Thyroid gland (tissue), 4 donors: ENCODE measurements at regions not wholly inside any gene's neighbourhood (a gene's known extent, or its start where the extent isn't known, plus 50 kb on each side); places are given as distances from the start of the nearest gene placed in this dataset.

Experiments used
- DNase-seq, 2 donors: peaks; one replicate each; pipeline ENCODE4 v3.0.0-alpha.2; 2019
- H3K27ac ChIP-seq, 3 donors: fragments of 200-600 bp; sonication (generic); 1 replicate in 2 of 3; 2 replicates in 1 of 3; pipeline ENCODE4 v1.5.1; 2016 to 2019; ENCODE audit warnings: mild to moderate bottlenecking in 1 of 3, moderate library complexity in 1 of 3
- H3K27me3 ChIP-seq: fragments of 200-600 bp; sonication (generic); one replicate; pipeline ENCODE4 v1.5.1; 2019
- H3K36me3 ChIP-seq, 2 donors: fragments of 200-600 bp; sonication (generic); one replicate each; pipeline ENCODE4 v1.5.1; 2016 to 2019
- H3K4me1 ChIP-seq, 2 donors: fragments of 200-600 bp; sonication (generic); one replicate each; pipeline ENCODE4 v1.5.1; 2017 to 2019
- H3K4me3 ChIP-seq, 3 donors: fragments of 200-600 bp; sonication (generic); replicated peaks in 1 of 3; 1 replicate in 2 of 3; 2 replicates in 1 of 3; pipeline ENCODE4 v1.5.1; 2016; ENCODE audit warnings: mild to moderate bottlenecking in 1 of 3
- H3K9me3 ChIP-seq: fragments of 200-600 bp; sonication (generic); one replicate; pipeline ENCODE4 v1.5.1; 2017
- POLR2A ChIP-seq, 2 donors: fragments of 450-650 bp; IDR thresholded peaks; one replicate each; pipeline ENCODE4 v1.6.1; 2017; ENCODE audit warnings: antibody characterized with exemption in 2 of 2, mild to moderate bottlenecking in 2 of 2, moderate library complexity in 1 of 2
- WGBS, 2 donors: methylation state at CpG; one replicate each; pipeline ENCODE4 v1.1.5; 2017; 5-methylcytosine and 5-hydroxymethylcytosine counted together
- intact Hi-C: fragments of 100-400 bp; cut with DNase I; formaldehyde crosslinking; loops from one replicate; pipeline ENCODE4 v1.15.1; 2023
- TF ChIP-seq, protein P1 (sequence below), 6 experiments: fragments of 200-600 bp in 3 of 6; fragments of 450-650 bp in 3 of 6; sonication (generic) in 3 of 6; IDR thresholded peaks; one replicate each; pipeline ENCODE4 v1.5.1; 2016 to 2019; ENCODE audit warnings: antibody characterized with exemption in 6 of 6, mild to moderate bottlenecking in 2 of 6, inconsistent platforms in 1 of 6, moderate library complexity in 1 of 6

GRCh38 chr10:42943025-42943818, 133.6 kb upstream of the RET start:
- Histone ChIP-seq H3K9me3 (no peaks in the 10 kb centered on the region), H3K27me3 (no peaks in the 10 kb centered on the region), H3K36me3 (no peaks in the 10 kb centered on the region), H3K4me3 (no peak overlapping the region), H3K4me1 (no peaks in the 10 kb centered on the region), H3K27ac (no peak overlapping the region)
- 85 to 87% methylated on average over 9 of the region's 9 CpGs for WGBS, 2 donors
- DNase-seq: no peak
- TF ChIP-seq, protein P1, sequence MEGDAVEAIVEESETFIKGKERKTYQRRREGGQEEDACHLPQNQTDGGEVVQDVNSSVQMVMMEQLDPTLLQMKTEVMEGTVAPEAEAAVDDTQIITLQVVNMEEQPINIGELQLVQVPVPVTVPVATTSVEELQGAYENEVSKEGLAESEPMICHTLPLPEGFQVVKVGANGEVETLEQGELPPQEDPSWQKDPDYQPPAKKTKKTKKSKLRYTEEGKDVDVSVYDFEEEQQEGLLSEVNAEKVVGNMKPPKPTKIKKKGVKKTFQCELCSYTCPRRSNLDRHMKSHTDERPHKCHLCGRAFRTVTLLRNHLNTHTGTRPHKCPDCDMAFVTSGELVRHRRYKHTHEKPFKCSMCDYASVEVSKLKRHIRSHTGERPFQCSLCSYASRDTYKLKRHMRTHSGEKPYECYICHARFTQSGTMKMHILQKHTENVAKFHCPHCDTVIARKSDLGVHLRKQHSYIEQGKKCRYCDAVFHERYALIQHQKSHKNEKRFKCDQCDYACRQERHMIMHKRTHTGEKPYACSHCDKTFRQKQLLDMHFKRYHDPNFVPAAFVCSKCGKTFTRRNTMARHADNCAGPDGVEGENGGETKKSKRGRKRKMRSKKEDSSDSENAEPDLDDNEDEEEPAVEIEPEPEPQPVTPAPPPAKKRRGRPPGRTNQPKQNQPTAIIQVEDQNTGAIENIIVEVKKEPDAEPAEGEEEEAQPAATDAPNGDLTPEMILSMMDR (IDR thresholded peaks at IDR 0.05): no peak
- no peak for TF ChIP-seq POLR2A (IDR thresholded peaks at IDR 0.05)
- intact Hi-C loops: no loop called here

DNA sequence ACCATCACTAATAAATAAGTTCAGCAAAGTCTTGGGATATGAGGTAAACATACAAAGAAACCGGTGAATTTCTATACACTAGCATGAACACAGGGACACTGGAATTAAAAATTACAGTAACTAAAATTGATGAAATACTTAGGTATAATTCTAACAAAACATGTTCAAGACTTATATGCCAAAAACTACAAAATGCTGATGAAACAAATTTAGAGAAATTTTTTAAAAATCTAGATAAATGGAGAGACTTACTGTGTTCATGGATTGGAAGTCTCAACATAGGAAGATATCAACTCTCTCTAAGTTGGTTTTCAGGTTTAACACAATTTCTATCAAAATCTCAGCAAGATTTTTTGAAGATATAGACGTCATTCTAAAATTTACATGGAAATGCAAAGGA, 128.8 kb upstream of the RET start:
- Histone ChIP-seq H3K36me3 (no peaks in the 10 kb centered on the region), H3K4me1 (peaks cover 3 to 13% of the 10 kb centered on the region in 2 donors), H3K4me3 (no peak overlapping the region), H3K27me3 (no peaks in the 10 kb centered on the region), H3K27ac (no peak overlapping the region), H3K9me3 (no peaks in the 10 kb centered on the region)
- intact Hi-C loops: no loop called here
- DNase-seq: no peak
- WGBS, 2 donors: 87 to 88% methylated on average over 2 of the region's 2 CpGs
- no peak for TF ChIP-seq POLR2A (IDR thresholded peaks at IDR 0.05)
- TF ChIP-seq, protein P1 (IDR thresholded peaks at IDR 0.05): no peak

- WGBS, 2 donors: 93 to 100% methylated on average over 2 of the region's 2 CpGs
- H3K27me3 ChIP-seq: no peaks in the 10 kb centered on the region
- no peak for DNase-seq
These were observed 127.6 kb upstream of the RET start for GRCh38 chr10:42949287-42949686.

DNA sequence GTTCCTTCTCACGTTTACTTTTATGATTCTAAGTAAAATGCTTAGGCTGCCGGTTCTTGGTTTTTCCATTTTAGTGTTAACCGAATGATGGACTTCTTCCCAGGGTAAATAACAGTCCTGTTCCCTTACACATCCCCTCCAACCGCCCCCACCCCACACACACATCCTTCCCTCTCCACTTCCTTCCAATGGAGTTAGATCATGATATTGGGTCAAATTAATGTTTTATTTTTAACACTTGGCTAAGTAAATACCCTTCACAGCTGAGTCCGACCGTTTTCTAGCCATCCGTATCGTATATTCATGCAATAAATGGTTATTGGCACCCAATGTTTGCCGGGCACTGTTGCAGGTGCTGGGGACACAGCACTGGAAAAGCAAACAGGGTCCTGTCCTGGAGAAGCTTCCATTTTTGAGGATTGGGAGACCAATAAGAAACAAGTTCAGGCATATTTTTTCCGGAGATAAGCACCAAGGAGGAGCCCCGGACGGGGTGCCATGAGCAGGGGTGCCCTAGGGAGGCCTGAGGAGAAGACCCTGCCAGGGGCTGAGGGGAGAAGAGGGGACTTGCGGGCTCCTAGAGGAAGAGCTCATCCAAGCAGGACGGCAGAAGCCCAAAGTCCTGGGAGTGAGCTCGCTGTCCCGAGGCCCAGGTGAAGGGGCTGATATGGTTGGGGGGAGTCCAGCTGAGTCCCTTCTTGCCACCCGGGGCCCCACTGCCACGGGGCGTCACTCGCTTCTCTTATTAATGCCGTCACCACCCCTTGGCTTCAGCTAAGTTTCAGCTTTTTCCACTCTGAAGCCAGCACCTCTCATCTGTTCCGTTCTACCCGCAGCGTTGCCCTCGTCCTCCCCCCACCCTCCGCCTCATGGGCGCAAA, 126.0 kb upstream of the RET start:
- Histone ChIP-seq H3K9me3 (no peaks in the 10 kb centered on the region), H3K4me1 (peaks cover 3 to 13% of the 10 kb centered on the region in 2 donors), H3K36me3 (no peaks in the 10 kb centered on the region), H3K4me3 (peak overlapping the region in 1 of 3 donors; percentile 14), H3K27me3 (no peaks in the 10 kb centered on the region), H3K27ac (no peak overlapping the region)
- no peak for TF ChIP-seq POLR2A (IDR thresholded peaks at IDR 0.05)
- no peak for DNase-seq
- intact Hi-C loops: no loop called here
- 61 to 64% methylated on average over 27 of the region's 27 CpGs for WGBS, 2 donors

More at GRCh38 chr10:42949287-42949686, 127.6 kb upstream of the RET start:
- Histone ChIP-seq H3K9me3 (no peaks in the 10 kb centered on the region), H3K4me1 (peaks cover 3 to 13% of the 10 kb centered on the region in 2 donors), H3K36me3 (no peaks in the 10 kb centered on the region), H3K4me3 (no peak overlapping the region), H3K27ac (no peak overlapping the region)
- intact Hi-C loops: no loop called here
- no peak for TF ChIP-seq POLR2A (IDR thresholded peaks at IDR 0.05)
- TF ChIP-seq, protein P1 (IDR thresholded peaks at IDR 0.05): no peak

- H3K36me3 ChIP-seq: no peaks in the 10 kb centered on the region
- no peaks in the 10 kb centered on the region for H3K9me3 ChIP-seq
- WGBS, 2 donors: 14 to 21% methylated on average over 23 to 25 of the region's 39 CpGs
- intact Hi-C loops: no loop called here
- no peaks in the 10 kb centered on the region for H3K27me3 ChIP-seq
- TF ChIP-seq, protein P1 (IDR thresholded peaks at IDR 0.05): no peak
- no peak for TF ChIP-seq POLR2A (IDR thresholded peaks at IDR 0.05)
- no peak overlapping the region for H3K27ac ChIP-seq
- DNase-seq: peak; percentile 49 to 50
- peak overlapping the region in 1 of 3 donors; percentile 14 for H3K4me3 ChIP-seq
- peaks cover 3 to 13% of the 10 kb centered on the region in 2 donors for H3K4me1 ChIP-seq
These were observed 125.2 kb upstream of the RET start for GRCh38 chr10:42951486-42952251.
